AG09319 (cell line): ENCODE measurements at regions not wholly inside any gene's neighbourhood (a gene's known extent, or its start where the extent isn't known, plus 50 kb on each side); places are given as distances from the start of the nearest gene placed in this dataset.
"Not testable (repeated sequence)": the region's sequence is repeated elsewhere in the genome, so short reads cannot be mapped to it uniquely, and the experiment has no call there.

Experiments used
- DNase-seq: peaks from one replicate; pipeline ENCODE4 v3.0.0-alpha.2; 2010; ENCODE audit warnings: low read depth; ENCODE audit errors: extremely low read depth
- CTCF ChIP-seq: IDR thresholded peaks from 2 replicates; pipeline ENCODE4 v1.5.1; 2011; ENCODE audit warnings: low read depth, mild to moderate bottlenecking, inconsistent platforms, low read length, moderate library complexity

- not testable (repeated sequence) for DNase-seq
Observed at GRCh38 chr1:224032608-224033276, 81.2 kb upstream of the FBXO28 start.

- not testable (repeated sequence) for DNase-seq
Observed at GRCh38 chr1:224031986-224032385, 81.9 kb upstream of the FBXO28 start.

GRCh38 chr1:224030257-224030656 is 83.7 kb upstream of the FBXO28 start:
- not testable (repeated sequence) for DNase-seq

- not testable (repeated sequence) for DNase-seq
Observed at GRCh38 chr1:224029286-224030025, 84.5 kb upstream of the FBXO28 start.

GRCh38 chr1:224028802-224029201 is 85.1 kb upstream of the FBXO28 start:
- not testable (repeated sequence) for DNase-seq

GRCh38 chr1:224023122-224023521 is 90.8 kb upstream of the FBXO28 start:
- not testable (repeated sequence) for DNase-seq

GRCh38 chr1:224022249-224022970 is 91.5 kb upstream of the FBXO28 start:
- not testable (repeated sequence) for DNase-seq

- not testable (repeated sequence) for DNase-seq
Observed at GRCh38 chr1:224019866-224020265, 94.0 kb upstream of the FBXO28 start.

- not testable (repeated sequence) for DNase-seq
Observed at GRCh38 chr1:224015782-224016181, 98.1 kb upstream of the FBXO28 start.

- DNase-seq, result no peak
- no peak for TF ChIP-seq CTCF
Observed at GRCh38 chr1:224014330-224014649, 99.6 kb upstream of the FBXO28 start.

- DNase-seq, result not testable (repeated sequence)
Observed at GRCh38 chr1:224013626-224014329, 100.1 kb upstream of the FBXO28 start.

- DNase-seq, result not testable (repeated sequence)
Observed at GRCh38 chr1:224012807-224013434, 101.0 kb upstream of the FBXO28 start.

- not testable (repeated sequence) for DNase-seq
Observed at GRCh38 chr1:224012162-224012561, 101.7 kb upstream of the FBXO28 start.

- DNase-seq, result not testable (repeated sequence)
Observed at GRCh38 chr1:224011751-224012150, 102.2 kb upstream of the FBXO28 start.

GRCh38 chr1:224011153-224011552 is 102.8 kb upstream of the FBXO28 start:
- not testable (repeated sequence) for DNase-seq

GRCh38 chr1:224005973-224006372 is 107.9 kb upstream of the FBXO28 start:
- not testable (repeated sequence) for DNase-seq
